ENCODE measurements at regions not wholly inside any gene's neighbourhood (a gene's known extent, or its start where the extent isn't known, plus 50 kb on each side); places are given as distances from the start of the nearest gene placed in this dataset.

GRCh38 chr19:29420482-29421195 is 105.2 kb upstream of the VSTM2B start:
- in situ Hi-C loops (cut with HindIII; ENCODE audit: low sequenced_read_pairs): no loop called here
- no peak overlapping the region for H3K4me3 ChIP-seq (ENCODE audit: low read depth, low read length)
- TF ChIP-seq CTCF (IDR thresholded peaks at IDR 0.05; ENCODE audit: low read depth, low read length): no peak
- DNase-seq (ENCODE audit: low read depth, low spot score): no peak

GRCh38 chr19:29421196-29421545 is 104.6 kb upstream of the VSTM2B start:
- in situ Hi-C loops (cut with HindIII; ENCODE audit: low sequenced_read_pairs): no loop called here
- DNase-seq (ENCODE audit: low read depth, low spot score): no peak
- H3K4me3 ChIP-seq (ENCODE audit: low read depth, low read length): no peak overlapping the region
- no peak for TF ChIP-seq CTCF (IDR thresholded peaks at IDR 0.05; ENCODE audit: low read depth, low read length)

GRCh38 chr19:29422047-29422446 is 103.7 kb upstream of the VSTM2B start:
- DNase-seq (ENCODE audit: low read depth, low spot score): no peak
- no peak overlapping the region for H3K4me3 ChIP-seq (ENCODE audit: low read depth, low read length)
- no peak for TF ChIP-seq CTCF (IDR thresholded peaks at IDR 0.05; ENCODE audit: low read depth, low read length)
- in situ Hi-C loops (cut with HindIII; ENCODE audit: low sequenced_read_pairs): no loop called here

- in situ Hi-C loops (cut with HindIII; ENCODE audit: low sequenced_read_pairs): no loop called here
- no peak overlapping the region for H3K4me3 ChIP-seq (ENCODE audit: low read depth, low read length)
- DNase-seq (ENCODE audit: low read depth, low spot score): no peak
- TF ChIP-seq CTCF (IDR thresholded peaks at IDR 0.05; ENCODE audit: low read depth, low read length): no peak
Observed at GRCh38 chr19:29422486-29423085, 103.2 kb upstream of the VSTM2B start.

GRCh38 chr19:29428071-29428470 is 97.7 kb upstream of the VSTM2B start:
- TF ChIP-seq CTCF (IDR thresholded peaks at IDR 0.05; ENCODE audit: low read depth, low read length): no peak
- in situ Hi-C loops (cut with HindIII; ENCODE audit: low sequenced_read_pairs): no loop called here
- H3K4me3 ChIP-seq (ENCODE audit: low read depth, low read length): no peak overlapping the region
- no peak for DNase-seq (ENCODE audit: low read depth, low spot score)

- no peak for DNase-seq (ENCODE audit: low read depth, low spot score)
- no peak for TF ChIP-seq CTCF (IDR thresholded peaks at IDR 0.05; ENCODE audit: low read depth, low read length)
- no peak overlapping the region for H3K4me3 ChIP-seq (ENCODE audit: low read depth, low read length)
- in situ Hi-C loops (cut with HindIII; ENCODE audit: low sequenced_read_pairs): no loop called here
Observed at GRCh38 chr19:29429021-29429420, 96.8 kb upstream of the VSTM2B start.

Measured in astrocyte of the spinal cord (primary cell).